Mucosa of gallbladder (tissue), 1 donor: ENCODE measurements at regions not wholly inside any gene's neighbourhood (a gene's known extent, or its start where the extent isn't known, plus 50 kb on each side); places are given as distances from the start of the nearest gene placed in this dataset.

Experiments
- DNase-seq: peaks from one replicate; pipeline ENCODE4 v3.0.0-alpha.2; 2020; ENCODE audit warnings: low spot score
- donor health status: DM: no; HTN: no; CAD: no.

DNA sequence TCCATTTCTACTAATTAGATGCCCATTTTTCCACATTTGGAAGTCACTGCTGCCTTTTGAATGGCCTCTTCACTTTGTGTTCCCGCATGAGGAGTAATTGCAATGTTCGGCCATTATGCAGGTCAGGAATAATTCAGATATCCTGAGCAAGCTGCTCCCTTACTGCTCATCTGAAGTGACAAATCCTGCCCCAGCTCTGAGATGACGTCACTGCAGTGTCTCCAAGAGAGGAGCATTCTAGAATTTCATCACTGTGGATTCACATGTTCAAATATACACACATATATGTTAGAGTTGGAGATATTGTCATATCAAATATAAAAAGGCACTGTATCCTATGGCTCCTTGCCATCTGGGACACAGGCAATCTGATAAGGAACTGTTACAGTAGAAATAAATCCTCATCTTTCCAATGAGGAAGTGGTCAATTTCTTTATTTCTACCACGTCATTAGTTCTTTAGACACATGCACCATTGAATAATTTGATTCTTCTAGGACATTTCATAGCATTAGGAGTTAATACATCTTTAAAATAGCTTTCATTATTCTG, 706.9 kb upstream of the TENM3 start:
- DNase-seq = no peak

DNA sequence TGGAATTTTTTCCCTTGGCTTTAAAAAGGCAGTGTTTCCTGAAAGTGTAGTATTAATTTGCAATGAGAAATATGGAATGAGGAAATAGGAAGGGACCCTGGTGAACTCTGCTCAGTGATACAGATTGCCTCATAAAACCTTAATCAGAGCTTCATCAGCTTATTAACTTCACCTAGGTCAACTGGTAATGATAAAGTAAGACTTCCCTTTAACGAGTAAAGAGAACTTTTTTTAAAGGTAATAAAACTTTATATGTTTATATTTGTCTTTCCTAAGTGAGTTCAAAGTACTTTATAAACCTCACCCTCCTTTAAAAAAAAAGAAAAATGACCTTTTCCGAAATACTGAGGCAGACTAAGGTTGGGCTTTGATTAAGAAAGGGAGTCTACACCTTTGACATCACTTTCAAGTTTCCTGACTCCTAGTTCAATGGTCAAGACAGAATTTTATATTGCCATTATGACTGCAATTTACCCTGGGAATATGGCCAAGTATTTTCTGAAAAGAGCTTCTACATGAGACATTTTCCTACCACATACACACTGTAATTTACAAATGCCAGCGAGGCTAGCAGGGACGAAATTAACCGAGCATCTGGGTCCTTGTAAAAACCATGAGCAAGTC, 706.3 kb upstream of the TENM3 start:
- no peak for DNase-seq

DNA sequence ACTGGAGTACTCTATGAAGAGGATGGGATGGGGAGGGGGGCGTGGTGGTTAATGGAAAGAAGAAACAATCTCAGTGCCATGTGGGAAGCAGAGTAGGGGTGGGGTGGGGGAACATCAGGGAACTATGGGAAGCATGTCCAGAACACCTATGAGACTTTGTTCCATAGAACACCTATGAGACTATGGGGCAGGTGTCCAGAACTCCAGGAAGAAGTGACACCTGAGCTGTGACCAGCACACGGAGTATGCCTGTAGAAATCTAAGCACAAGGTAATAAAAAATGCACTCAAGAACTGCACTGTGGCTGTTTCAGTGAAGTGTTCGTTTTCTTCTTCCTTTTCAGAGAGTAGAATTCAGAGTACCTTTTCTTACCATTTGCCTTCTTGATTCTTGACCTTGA, 704.8 kb upstream of the TENM3 start:
- no peak for DNase-seq

DNA sequence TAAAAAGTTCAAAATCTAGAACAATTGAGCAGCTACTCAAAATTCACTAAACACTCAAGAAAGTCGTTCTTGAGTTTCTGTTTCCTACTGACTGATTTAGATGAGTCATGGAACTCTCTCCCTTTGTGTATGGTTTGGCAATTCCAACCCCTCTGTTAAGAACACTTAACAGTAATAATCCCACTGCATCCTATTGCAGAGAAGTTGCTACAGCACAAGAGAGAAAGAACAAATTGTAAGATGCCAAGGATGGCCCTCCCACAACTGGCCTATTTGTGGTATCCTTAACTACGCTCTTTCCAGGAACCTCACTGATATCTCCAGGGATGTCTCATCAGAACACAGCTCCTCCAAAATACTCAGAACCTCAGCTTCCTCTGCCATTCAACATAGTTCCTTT, 701.8 kb upstream of the TENM3 start:
- no peak for DNase-seq

DNA sequence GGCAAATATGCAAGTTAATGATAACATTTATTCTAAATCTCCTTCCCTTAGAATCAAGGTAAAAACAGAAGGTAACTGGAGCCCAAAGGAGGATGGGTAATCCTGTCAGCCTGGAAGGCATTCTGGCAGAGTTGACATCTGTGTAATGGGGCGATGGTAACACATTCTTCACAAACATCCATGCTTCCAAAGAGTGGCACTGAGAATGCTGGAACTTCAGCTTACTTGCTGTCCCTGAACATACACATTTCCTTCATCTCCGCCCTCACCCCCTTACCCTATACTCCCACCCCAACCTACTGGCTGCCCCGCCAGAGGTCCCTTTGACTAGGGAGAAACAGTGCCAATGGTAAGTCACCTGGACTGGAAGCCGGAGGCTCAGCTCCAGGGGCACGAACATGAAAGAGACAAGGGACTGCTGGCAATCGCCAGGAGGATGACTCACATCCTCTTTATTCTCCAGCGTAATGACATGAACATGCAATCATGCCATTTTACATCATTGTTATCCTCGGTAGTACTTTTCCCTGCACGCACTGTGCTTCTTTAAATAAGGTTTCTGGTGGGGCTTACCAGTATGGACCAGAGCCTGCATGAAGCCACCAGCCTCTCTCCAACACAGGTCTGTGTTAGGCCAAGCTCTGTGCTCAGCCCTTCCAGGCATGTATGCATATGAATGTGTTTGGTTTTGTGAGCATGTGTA, 694.2 kb upstream of the TENM3 start:
- no peak for DNase-seq

DNA sequence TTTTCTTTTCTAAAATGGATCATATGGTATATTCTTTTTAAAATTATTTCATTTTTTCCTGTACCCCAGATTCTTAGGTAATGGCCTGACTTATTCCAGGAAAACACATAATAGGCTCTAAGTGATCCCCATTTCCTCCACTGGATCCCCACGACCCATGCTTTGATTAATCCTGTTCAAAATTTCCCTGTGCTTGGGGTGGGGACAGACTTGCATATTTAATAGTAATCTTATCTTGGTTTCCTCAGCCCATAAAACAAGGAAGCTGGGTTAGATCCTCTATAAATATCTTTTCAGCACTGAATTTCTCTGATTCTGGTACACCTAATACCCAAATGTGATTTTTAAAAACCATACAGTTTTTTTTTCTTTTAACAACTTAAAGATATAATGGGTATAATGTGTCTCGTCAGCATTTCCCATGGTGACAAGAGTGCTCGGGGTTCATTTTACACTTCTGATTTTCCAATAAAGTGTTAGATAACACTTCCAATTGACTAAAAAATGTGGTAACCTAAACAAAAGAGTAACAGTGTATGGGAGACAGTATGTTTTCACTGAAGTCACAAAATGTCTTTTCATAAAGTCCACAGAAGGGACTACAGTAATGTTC, 693.5 kb upstream of the TENM3 start:
- DNase-seq = no peak

DNA sequence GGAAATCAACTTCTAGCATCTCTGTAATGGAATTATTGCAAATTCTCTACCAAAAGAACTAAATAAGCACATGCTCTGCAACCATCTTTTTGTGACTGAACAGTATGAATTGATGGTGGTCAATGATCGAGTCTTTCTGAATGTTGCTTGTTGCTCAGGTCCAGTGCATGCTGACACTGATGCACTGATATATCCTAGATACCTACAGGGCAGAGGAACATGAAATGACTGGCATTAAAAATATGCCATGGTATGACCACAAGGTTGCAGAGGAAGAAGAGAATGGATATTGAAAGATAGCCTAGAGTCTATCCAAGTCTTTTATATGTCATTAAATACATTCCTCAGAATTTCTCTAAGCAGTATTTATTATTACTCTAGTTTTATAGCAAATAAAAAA, 692.8 kb upstream of the TENM3 start:
- no peak for DNase-seq

DNA sequence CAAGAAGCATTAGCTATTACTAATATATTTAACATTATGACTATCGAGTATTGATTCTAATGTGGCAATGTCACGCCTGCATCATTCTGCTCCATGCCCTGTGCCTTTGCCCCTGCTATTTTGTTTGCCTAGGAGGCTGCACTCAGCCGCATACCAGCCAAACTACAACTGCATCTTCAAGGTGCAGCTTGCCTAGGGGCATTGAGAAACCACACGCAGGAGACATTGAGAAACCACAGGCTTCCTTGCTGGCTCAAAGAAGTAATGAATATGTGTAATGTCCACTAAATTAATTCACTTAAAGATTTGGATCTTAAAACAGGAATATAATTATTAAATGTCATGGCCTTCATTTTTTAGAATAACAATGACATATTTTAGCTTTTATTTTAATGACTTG, 683.6 kb upstream of the TENM3 start:
- DNase-seq = no peak

DNA sequence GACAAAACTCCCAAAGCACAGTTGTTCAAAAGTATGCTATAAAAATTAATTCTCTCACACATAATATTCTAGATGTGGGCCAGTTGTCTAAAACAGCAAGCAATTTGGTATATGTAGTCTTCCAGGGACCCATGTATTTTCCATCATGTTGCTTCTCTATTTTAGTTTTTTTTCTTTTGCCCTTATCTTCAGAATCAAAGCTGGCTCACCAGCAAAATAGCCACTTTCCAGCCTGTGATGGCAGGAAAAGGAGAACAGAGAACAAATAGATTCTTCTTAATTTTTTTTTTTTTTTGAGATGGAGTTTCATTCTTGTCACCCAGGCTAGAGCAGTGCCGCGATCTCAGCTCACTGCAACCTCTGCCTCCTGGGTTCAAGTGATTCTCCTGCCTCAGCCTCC, 680.8 kb upstream of the TENM3 start:
- no peak for DNase-seq

DNA sequence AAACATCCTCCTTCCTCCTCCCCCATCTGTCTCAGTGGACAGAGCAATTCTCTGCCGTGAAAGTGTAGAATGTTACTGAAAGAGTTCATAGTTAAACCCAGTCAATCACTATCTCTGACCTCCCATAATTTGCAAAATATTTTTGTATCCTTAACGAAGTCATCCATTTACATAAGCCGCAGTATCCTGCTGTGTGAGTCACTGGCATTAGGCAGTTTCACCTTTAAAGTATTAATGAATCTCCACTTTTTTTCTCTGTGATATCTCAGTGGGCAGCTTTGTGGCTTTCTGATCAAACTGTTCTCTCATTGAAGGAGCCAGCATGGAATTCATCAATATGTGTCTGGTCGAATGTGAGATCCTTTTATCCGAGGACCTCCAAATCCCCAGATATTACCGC, 678.6 kb upstream of the TENM3 start:
- DNase-seq = no peak

DNA sequence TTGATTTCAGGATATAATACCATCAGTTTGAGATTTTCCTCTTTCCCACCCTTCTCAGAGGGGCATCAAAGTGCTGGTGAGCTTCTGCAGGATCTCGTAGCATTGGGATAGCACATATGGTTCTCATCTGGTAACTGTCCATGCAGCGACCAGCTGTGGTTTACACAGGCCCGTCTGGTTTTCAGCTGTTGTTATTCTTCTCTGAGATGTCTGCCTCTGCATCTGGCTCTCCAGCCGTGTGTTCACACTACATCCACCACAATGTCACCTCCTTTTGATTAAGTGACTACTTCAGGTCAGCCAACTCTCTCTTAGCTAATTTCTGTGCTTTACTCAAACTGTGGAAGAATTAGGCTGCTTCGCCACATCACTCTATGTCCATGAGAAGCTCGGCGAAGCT, 676.7 kb upstream of the TENM3 start:
- peak; percentile 12 for DNase-seq

DNA sequence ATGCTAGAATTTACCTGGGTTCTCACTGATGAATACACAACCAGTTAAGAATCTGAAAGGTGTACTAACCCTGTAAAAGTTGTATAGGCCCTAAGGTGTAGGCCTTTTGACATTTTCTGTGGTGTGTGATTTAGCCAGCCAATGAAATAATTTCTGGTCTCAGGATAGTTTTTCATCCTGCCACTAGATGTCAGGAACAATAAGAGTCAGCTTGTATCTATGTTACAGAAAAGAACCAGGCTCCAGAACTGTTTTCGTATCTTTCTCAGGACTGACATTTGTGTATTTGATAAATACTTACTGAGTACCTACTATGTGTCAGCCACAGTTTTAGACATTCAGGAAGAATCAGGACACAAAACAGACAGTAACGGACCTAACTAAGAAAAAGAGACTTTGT, 673.6 kb upstream of the TENM3 start:
- DNase-seq = no peak

DNA sequence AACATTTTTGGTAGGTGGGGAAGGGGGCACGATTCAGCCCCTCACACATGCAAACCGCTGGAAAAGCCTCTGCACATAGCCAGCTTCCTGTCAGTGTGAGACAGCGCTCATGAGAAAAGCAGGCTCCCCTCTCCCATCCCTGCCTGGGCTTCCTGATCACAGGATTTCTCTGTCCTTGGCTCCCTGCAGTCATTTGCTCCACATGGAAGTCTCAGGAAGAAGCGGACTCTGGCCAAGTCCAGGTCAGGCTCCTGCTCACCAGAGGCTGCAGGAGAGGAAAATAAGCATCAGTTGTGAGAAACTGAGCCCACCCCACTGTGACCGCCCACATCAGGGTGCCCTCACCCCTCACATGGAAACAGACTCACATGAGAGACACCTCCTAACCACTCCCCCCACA, 664.3 kb upstream of the TENM3 start:
- DNase-seq = no peak

DNA sequence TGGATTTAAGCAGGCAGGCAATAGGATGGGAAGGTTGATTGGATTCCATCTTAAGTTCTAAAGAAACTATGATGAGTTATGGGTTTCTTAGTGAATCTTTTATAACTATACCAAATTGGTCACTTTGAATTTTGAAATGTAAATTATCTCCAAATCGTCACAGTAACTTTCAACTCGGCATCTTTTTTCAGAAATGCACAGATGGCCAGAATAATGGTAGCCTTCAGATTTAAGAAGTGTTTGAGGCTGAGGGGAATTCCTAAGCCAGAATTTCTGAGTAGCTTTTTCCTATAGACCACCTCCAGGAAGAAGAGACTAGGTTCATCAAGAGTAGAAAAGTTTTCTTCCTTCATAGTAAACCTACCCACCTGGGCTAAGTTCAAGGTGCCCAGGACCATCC, 663.7 kb upstream of the TENM3 start:
- DNase-seq = no peak

DNA sequence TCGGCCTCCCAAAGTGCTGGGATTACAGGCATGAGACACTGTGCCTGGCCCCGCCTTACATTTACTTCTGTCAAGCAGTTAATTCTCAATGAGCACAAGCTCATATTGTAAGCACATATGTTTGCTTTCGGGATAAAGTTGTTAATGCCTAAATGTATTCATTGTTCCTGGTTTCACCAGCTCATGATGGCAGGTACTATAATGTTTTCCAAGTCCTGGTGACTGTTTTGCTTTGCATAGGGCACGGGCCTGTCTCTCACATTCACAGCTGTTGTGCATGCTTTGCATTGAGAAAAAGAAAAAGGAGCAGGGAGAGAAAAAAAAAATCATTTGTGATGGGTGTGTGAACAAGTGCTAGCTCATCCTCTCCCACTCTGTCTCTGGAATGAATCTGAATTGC, 661.2 kb upstream of the TENM3 start:
- no peak for DNase-seq

DNA sequence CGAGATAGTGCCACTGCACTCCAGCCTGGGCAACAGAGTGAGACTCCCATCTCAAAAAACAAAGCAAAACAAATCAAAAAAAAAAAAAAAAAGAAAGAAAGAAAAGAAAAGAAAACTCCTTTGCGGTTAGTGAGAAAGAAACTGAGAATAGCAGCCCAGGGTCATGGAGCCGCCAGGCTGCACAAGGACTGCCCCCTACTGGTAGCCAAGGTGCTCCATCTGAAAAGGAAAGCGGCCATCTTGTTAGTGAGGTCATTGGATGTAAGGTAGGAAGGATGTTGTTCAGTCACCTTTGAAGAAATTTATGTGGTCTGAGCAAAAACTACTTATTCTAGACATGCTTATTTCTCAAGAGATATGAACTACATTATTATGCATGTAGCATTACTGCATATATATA, 660.6 kb upstream of the TENM3 start:
- DNase-seq = no peak

DNA sequence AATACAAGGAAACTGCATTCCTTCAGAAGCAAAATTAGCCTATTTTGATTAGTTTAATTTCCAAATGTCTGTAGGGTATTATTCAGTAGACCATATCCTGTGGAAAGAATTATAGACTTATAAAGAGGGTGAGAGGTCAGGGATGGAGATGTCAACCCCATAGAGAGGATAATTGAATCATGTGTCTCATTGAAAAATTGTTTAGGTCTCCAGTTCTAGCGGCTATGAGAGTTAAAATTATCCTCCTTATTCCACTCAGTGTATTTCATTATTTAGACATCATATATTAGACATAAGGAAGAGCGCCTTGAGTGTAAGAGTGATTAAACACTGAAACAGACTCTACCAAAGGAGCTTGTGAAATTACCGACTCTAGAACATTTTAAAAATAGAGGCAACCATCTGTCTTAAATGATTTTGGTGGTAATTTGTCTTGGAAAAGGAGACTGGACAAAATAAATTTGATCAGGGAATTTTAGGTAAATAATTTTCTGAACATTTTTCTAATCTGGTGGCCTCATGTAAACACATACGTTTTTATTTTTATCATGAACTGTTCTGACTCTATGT, 654.4 kb upstream of the TENM3 start:
- no peak for DNase-seq

DNA sequence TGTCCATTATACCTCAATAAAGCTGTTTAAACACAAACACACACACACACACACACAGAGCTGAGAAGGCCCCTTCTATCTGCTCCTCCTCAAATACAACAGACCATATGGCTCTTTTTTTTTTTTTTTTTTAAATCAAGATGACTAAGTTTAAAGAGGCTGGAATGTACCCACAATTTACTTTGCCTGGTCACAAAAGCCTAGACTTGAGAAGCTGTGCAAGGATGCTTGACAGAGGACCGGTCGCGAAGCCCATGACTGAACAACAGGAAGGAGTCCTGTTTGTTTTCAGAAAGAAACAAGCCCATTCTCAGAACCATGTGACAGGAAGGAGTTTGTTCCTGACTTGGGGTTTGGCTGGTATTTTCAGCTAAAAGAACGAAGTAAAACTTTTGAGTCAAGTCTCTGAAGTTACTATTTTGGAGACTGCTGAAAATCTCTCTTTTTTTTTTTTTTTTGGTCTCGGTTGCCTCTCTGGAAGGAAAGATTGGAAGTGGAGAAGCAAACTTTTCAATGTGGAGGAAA, 650.9 kb upstream of the TENM3 start:
- DNase-seq = no peak

DNA sequence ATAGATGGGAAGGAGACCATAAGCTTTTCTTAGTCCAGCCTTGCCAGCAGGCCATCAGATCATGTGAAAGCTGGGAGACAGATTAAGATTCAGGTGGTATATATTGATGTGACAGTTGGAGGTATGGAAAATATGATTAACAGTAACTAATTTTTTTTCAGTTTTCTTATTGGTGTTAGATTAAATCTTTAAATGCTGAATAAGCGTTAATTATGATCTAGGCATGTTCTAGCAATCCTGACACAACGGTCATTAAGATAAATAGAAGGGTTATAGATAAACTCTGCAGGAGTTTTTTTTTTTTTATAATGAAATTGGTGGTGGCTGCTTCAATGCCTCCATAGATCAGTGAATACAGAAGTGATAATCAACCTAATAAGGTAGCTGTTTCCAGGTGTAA, 649.5 kb upstream of the TENM3 start:
- no peak for DNase-seq

DNA sequence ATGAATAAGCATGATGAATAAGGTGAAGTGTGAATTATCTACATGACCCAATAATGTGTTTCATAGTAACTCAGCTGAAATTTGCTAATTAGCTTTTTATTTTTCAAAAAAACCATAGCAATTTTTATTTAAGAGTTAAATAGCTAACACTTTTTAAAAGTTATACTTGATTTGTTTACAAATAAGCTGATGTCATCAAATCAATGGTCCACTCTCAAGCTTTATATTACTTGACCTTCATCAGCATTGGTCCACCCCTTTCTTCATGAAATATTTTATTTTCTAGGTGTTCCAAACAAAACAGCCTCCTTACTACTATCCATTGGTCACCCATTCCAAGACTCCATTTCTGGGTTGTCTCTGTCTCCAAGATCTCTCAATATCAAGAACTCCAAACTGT, 649.0 kb upstream of the TENM3 start:
- no peak for DNase-seq

DNA sequence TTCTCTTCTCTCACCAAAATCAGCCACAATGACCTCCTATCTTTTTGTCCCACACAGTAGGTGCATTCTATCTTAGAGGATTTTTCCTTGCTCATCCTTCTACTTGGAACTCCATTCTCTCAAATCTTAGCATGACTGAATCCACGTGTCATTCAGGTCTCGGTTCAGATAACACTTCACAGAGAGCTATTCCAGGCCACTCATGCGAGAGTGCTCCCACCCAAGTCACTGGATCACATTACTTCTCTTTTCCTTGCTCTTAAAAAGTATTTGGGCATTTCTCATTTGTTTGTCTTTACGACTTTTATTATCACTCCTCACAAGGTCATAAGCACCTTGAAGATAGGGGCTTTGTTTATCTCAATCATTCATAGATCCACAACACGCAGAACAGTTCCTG, 647.5 kb upstream of the TENM3 start:
- DNase-seq = no peak

DNA sequence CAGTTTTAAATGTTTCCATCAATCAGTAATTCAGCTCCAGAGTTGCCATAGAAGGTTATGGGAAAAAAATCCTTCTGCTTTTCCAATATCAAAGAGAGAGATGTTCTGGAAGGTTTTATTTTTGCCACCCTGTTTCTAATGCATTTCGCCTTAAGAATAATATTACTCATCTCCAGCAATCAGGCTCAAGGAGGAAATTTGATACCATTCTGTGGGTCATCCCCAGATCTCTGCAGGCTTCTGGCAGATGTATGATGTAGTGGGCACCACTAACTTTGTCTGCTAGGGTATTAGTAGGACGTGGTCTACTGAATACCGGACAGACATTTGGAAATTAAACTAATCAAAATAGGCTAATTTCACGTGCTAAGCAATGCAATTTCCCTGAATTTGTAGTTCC, 645.4 kb upstream of the TENM3 start:
- no peak for DNase-seq

DNA sequence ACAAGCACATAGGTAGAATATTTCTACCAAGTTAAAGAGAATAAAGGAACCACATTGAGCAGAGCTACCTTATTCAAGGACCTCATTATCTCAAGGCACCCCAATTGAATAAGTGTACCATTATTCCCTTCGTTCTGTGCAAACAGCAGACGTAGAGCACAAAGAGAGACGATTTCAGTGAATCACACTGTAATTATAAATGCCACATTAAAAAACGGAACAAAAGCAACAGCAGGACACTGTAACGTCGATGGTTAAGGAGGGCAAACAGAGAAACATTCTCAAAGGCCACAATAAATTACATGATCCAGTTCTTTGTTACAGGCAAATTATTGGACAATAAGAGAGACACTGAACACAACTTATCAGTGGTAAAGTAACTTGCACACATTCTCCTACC, 644.1 kb upstream of the TENM3 start:
- DNase-seq = no peak
